ENCODE measurements at regions not wholly inside any gene's neighbourhood (a gene's known extent, or its start where the extent isn't known, plus 50 kb on each side); places are given as distances from the start of the nearest gene placed in this dataset.

DNA sequence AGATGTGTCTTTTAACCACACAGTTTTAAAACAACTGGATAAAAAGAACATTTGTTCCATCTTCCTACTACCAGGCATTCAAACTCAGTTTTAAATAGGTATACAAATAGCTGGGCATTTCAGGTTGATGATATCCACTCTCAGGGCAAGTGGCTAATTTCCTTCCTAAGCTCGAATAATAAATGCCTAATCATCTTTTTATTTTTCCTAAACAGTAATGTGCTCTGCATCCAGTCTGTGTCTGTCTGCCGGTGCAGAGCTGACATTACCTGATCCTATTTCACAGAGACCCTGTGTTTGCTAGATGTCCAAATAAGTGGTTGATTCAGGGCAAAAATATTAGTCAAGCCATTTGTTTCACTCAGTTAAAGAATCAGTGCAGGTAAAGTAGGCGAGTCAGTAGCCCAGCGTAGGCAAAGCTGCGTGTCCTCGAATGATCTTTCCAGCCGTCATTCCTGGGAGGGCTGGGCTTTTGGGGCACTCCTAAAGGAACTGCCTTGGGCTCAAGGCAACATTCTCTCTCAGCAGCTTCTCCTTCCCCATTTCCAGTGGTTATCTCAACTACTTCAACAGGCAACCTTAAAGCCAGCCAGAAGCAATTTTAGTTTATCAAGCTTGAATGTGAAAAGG is 74.2 kb upstream of the BMP2 start:
- TF ChIP-seq, protein P1, sequence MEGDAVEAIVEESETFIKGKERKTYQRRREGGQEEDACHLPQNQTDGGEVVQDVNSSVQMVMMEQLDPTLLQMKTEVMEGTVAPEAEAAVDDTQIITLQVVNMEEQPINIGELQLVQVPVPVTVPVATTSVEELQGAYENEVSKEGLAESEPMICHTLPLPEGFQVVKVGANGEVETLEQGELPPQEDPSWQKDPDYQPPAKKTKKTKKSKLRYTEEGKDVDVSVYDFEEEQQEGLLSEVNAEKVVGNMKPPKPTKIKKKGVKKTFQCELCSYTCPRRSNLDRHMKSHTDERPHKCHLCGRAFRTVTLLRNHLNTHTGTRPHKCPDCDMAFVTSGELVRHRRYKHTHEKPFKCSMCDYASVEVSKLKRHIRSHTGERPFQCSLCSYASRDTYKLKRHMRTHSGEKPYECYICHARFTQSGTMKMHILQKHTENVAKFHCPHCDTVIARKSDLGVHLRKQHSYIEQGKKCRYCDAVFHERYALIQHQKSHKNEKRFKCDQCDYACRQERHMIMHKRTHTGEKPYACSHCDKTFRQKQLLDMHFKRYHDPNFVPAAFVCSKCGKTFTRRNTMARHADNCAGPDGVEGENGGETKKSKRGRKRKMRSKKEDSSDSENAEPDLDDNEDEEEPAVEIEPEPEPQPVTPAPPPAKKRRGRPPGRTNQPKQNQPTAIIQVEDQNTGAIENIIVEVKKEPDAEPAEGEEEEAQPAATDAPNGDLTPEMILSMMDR (IDR thresholded peaks at IDR 0.05; ENCODE audit: low read depth, low read length), result no peak
- H3K4me3 ChIP-seq (ENCODE audit: low read depth, low read length), result no peak overlapping the region
- in situ Hi-C loops (cut with HindIII; ENCODE audit: low sequenced_read_pairs), result no loop called here
- DNase-seq (ENCODE audit: low read depth, low spot score), result no peak

DNA sequence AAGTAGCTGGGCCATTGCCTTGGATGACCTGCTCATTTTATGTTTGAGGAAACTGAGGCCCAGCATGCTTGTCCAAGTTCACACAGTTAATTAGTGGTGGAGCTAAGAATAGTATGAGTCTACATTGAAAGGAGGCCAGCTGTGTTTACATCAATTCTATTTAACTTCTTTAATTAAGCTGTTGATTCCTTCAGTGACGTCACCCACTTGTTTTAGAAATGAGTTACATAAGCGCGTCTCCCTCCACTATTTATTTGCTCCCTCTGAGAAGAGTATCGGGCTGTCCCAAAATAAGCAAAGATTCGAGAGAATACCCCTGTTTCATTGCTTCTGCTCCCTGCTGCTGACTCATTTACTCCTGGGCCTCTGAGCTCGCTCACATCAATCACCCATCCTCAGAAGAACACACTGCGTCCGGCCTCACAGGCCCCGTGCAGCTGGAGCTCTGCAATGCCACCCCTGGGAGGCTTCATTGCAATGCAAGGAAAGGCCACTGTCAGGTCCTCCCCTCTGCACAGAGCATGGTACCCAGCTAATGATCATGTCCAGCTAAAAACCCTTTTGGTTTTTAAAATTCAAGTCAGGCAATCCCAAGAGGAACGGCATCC is 74.8 kb upstream of the BMP2 start:
- DNase-seq (ENCODE audit: low read depth, low spot score), result no peak
- in situ Hi-C loops (cut with HindIII; ENCODE audit: low sequenced_read_pairs), result no loop called here
- TF ChIP-seq, protein P1 (IDR thresholded peaks at IDR 0.05; ENCODE audit: low read depth, low read length), result no peak
- no peak overlapping the region for H3K4me3 ChIP-seq (ENCODE audit: low read depth, low read length)

DNA sequence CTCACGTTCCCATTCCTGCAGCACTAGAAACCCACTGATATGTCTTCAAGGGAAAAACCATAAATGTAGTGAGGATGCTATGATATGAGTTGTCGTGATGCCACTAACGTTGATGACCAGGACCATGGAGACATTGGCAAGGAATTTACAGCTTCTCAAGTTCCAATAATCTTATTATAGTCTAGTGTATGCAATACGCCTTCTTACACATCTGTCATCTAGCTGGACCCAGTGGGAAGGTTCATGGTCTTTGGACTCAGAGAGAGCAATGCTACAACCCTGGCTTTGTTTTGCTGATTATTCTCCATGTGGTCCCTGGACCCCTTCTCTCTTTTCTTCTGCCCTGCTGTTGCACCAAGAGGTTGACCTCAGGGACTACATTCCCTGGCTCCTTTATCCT is 76.0 kb upstream of the BMP2 start:
- in situ Hi-C loops (cut with HindIII; ENCODE audit: low sequenced_read_pairs), result no loop called here
- no peak overlapping the region for H3K4me3 ChIP-seq (ENCODE audit: low read depth, low read length)
- TF ChIP-seq, protein P1 (IDR thresholded peaks at IDR 0.05; ENCODE audit: low read depth, low read length), result no peak
- DNase-seq (ENCODE audit: low read depth, low spot score), result no peak

DNA sequence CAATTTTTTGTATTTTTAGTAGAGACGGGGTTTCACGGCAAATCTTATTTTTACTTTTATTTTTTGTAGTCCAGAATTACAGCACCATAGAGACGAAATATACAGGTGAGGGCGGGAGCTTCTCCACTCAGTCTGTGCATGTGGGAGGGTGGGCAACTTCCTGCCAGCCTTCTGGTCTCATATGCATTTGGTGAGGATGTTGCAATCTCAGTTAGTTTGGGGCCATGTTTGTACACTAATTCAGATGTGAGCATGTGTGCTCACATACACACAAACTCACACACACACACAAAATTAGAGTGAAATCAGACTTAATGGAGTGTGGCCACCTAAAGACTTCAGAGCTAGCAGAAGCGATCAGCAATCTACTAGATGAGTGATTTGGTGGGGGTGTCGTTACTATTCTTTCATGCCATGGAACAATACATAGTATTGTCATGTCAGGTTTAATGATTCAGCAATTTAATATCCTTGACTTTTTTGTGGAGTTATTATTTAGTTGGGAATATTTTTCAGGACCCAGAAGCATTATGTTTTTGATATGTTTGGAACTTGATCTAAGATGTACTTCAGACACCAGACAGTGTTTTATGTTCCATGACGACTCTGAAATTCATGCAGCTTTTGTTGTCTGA is 78.0 kb upstream of the BMP2 start:
- H3K4me3 ChIP-seq (ENCODE audit: low read depth, low read length), result no peak overlapping the region
- TF ChIP-seq, protein P1 (IDR thresholded peaks at IDR 0.05; ENCODE audit: low read depth, low read length), result no peak
- no peak for DNase-seq (ENCODE audit: low read depth, low spot score)
- in situ Hi-C loops (cut with HindIII; ENCODE audit: low sequenced_read_pairs), result no loop called here

- in situ Hi-C loops (cut with HindIII; ENCODE audit: low sequenced_read_pairs), result no loop called here
- no peak overlapping the region for H3K4me3 ChIP-seq (ENCODE audit: low read depth, low read length)
- DNase-seq (ENCODE audit: low read depth, low spot score), result no peak
- TF ChIP-seq, protein P1 (IDR thresholded peaks at IDR 0.05; ENCODE audit: low read depth, low read length), result no peak
These were observed 81.3 kb upstream of the BMP2 start for GRCh38 chr20:6686171-6686570.

DNA sequence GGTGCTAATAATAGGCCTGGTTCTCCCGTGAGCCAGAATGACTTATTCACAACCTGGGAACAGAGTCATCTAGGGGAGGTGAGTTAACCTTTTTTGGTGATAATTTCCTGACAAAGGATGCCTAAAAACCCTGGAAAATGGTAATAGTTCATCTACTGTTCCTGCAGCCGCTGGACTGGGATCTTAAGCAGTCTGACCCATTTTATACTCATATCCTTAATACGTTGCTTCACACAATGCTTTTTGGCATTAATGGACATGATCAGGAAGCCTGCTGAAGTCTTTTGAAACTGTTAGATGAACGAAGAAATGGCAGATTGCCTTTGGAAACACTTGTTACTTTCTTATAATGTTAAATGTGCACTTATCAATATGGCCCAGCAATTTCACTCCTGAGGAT is 81.9 kb upstream of the BMP2 start:
- no peak overlapping the region for H3K4me3 ChIP-seq (ENCODE audit: low read depth, low read length)
- DNase-seq (ENCODE audit: low read depth, low spot score), result no peak
- in situ Hi-C loops (cut with HindIII; ENCODE audit: low sequenced_read_pairs), result no loop called here
- TF ChIP-seq, protein P1 (IDR thresholded peaks at IDR 0.05; ENCODE audit: low read depth, low read length), result no peak

All from astrocyte of the spinal cord (primary cell).